GM10266 (cell line): ENCODE measurements at regions not wholly inside any gene's neighbourhood (a gene's known extent, or its start where the extent isn't known, plus 50 kb on each side); places are given as distances from the start of the nearest gene placed in this dataset.

Source experiments
- DNase-seq: peaks from one replicate; pipeline ENCODE4 v3.0.0; 2012; ENCODE audit errors: extremely low spot score
- TF ChIP-seq, protein P1 (sequence below): IDR thresholded peaks from 2 replicates; pipeline ENCODE4 v1.5.1; 2012; ENCODE audit warnings: mild to moderate bottlenecking, low read depth; ENCODE audit not compliant: control insufficient read depth, insufficient read depth; ENCODE audit errors: missing control alignments

DNA sequence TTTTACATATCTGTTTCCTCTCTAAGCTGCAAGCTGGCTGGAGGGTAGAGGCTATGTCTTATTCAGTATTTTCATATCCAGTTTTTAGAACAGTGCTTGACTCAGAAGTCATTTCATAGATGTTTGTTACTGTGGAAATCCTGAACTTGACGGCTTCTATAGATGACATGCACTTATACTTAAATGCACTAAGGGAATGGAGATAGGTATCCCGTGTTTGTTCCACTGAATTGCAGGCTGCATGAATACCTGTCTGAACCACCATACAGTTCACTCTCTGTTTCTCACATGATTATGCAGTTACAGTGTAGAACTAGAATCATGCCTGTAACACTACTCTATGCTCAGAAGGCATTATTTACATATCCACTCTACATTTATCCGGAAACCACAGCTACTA is 417.1 kb downstream of the MTX2 start:
- DNase-seq, result no peak
- TF ChIP-seq, protein P1, sequence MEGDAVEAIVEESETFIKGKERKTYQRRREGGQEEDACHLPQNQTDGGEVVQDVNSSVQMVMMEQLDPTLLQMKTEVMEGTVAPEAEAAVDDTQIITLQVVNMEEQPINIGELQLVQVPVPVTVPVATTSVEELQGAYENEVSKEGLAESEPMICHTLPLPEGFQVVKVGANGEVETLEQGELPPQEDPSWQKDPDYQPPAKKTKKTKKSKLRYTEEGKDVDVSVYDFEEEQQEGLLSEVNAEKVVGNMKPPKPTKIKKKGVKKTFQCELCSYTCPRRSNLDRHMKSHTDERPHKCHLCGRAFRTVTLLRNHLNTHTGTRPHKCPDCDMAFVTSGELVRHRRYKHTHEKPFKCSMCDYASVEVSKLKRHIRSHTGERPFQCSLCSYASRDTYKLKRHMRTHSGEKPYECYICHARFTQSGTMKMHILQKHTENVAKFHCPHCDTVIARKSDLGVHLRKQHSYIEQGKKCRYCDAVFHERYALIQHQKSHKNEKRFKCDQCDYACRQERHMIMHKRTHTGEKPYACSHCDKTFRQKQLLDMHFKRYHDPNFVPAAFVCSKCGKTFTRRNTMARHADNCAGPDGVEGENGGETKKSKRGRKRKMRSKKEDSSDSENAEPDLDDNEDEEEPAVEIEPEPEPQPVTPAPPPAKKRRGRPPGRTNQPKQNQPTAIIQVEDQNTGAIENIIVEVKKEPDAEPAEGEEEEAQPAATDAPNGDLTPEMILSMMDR, result no peak

DNA sequence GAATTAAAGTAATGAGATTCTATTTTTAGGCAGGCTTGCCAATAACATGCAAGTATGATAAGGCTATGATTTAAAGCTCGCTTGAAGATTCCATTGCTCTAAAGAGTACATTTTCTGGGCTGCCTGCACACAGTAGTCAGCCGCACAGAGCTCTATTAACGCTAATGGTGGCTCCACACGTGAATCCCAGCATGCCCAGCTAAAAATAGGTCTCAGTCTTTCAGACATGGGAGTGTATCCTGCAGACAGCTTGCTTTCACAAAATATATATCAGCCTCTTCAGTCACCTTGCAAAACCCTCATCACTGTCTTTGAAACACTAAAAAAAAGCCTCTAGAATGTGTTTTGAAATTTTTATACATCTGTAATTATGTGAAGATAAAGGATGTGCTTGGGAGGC is 418.1 kb downstream of the MTX2 start:
- no peak for DNase-seq
- TF ChIP-seq, protein P1, result no peak

DNA sequence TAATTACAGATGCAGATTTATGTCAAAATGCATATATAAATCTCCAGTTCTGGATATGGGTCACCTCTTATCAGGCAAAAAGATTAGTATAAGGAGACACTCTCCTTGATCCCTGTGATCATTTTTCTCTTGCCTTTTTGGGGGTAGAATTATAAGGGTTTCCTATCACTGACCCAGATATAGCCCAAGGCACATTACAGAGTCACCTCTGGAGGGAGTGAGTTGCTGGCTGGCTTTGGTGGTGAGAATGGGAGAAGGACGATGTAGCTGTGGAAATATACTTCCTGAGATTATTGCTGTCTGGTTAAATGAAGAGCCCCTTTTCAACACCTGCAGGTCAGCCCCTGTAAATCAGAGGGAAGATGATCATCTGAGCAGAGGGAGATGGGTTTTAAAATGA is 418.7 kb downstream of the MTX2 start:
- no peak for DNase-seq

DNA sequence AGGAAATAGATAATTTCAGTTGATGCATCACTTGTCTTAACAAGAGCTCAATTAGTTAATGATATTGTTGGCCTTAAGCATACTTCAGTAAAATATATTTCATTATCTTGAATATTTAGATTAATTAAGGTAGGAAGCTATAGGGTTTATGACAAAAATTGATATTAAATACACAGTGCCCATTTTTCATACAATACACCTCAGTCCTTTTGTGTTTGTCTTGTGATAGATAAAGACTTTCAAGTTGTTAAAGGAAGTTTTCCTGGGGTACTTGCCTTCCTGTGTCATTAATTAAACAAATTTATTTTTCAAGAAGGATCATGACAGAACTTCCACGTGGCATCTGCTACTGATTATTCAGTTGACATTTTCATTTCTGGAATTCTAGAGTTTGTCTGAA is 420.5 kb downstream of the MTX2 start:
- TF ChIP-seq, protein P1, result no peak
- DNase-seq, result no peak

More for the DNA sequence above, 418.7 kb downstream of the MTX2 start:
- TF ChIP-seq, protein P1, result no peak

DNA sequence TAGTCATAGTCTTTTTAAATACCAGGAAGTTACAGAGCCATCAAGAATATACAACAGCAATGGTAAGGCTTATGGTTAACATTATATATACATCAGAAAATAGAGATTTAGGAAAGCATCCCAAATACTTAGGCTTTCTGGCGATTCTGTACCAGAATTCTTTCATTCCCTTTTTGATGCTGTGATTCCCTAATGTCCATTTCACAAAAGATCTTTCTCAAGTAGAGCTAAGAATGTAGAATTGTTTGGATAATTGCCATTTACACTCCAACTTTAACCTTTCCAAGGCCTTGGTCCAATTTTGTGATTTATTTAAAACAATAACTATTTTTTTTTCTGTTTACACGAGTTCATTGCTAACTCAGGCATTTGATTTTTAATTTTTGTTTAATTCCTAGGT is 422.2 kb downstream of the MTX2 start:
- DNase-seq, result no peak
- TF ChIP-seq, protein P1, result no peak

DNA sequence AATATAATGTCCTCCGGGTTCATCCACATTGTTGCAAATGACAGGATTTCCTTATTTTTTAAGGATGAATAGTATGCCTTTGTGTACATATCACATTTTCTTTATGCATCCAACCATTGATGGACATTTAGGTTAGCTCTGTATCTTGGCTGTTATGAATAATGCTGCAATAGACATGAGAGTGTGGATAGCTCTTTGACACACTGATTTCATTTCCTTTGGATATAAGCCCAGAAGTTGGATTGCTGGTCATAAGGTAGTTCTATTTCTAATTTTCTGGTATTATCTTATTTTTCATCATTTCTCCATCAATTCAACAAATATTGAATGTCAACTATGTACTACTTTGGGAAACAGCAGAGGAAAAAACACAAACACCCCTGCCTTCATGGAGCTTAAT is 423.3 kb downstream of the MTX2 start:
- DNase-seq, result no peak
- TF ChIP-seq, protein P1, result no peak

DNA sequence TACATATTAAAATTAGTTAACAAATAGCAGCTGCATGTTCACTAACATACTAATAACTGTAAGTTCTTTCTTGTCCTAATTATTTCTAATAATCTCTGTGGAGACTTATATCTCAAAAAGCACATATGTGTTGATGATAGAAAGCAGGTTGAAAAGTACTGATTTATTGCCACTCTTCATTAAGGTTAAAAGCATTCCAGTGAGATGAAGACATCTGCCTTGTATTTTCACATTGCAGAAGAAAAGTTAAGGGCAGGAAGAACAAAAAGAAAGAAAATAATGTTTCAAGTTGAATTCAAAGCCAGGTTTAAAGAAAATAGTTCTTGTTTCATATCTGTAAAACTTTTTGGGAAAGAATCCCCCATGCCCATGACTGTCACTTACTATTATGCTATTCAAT is 429.9 kb downstream of the MTX2 start:
- no peak for DNase-seq
- TF ChIP-seq, protein P1, result no peak
